NCI-H1930 (cell line): ENCODE measurements at regions not wholly inside any gene's neighbourhood (a gene's known extent, or its start where the extent isn't known, plus 50 kb on each side); places are given as distances from the start of the nearest gene placed in this dataset.
"Not testable (repeated sequence)": the region's sequence is repeated elsewhere in the genome, so short reads cannot be mapped to it uniquely, and the experiment has no call there.

Source experiments
- DNase-seq, 2 experiments: peaks; one replicate each; lab custom pipeline; 2025; lab: John Stamatoyannopoulos, UW

GRCh38 chr14:38062223-38062622 lies 145.5 kb upstream of the SSTR1 start:
- not testable (repeated sequence) for DNase-seq

GRCh38 chr14:38063711-38064320 lies 143.9 kb upstream of the SSTR1 start:
- DNase-seq = no peak

GRCh38 chr14:38065106-38065762 lies 142.5 kb upstream of the SSTR1 start:
- DNase-seq = no peak

GRCh38 chr14:38070061-38070588 lies 137.6 kb upstream of the SSTR1 start:
- no peak for DNase-seq

- DNase-seq = no peak
These were observed 134.1 kb upstream of the SSTR1 start for GRCh38 chr14:38073641-38074040.

- DNase-seq = no peak
These were observed 133.6 kb upstream of the SSTR1 start for GRCh38 chr14:38074081-38074480.

GRCh38 chr14:38074754-38075153 lies 132.9 kb upstream of the SSTR1 start:
- no peak for DNase-seq

- DNase-seq = no peak
These were observed 129.3 kb upstream of the SSTR1 start for GRCh38 chr14:38078393-38078792.

- no peak for DNase-seq
These were observed 128.4 kb upstream of the SSTR1 start for GRCh38 chr14:38079268-38079667.

- no peak for DNase-seq
These were observed 127.8 kb upstream of the SSTR1 start for GRCh38 chr14:38079886-38080285.

GRCh38 chr14:38080696-38081095 lies 127.0 kb upstream of the SSTR1 start:
- no peak for DNase-seq

GRCh38 chr14:38083039-38083438 lies 124.7 kb upstream of the SSTR1 start:
- DNase-seq = no peak

GRCh38 chr14:38089123-38089522 lies 118.6 kb upstream of the SSTR1 start:
- DNase-seq = no peak

- DNase-seq = no peak
These were observed 117.2 kb upstream of the SSTR1 start for GRCh38 chr14:38090506-38090905.

- no peak for DNase-seq
These were observed 109.4 kb upstream of the SSTR1 start for GRCh38 chr14:38098074-38098836.

GRCh38 chr14:38101679-38102078 lies 106.0 kb upstream of the SSTR1 start:
- DNase-seq = no peak

GRCh38 chr14:38103542-38104225 lies 104.0 kb upstream of the SSTR1 start:
- no peak for DNase-seq

GRCh38 chr14:38105106-38105702 lies 102.5 kb upstream of the SSTR1 start:
- no peak for DNase-seq

- no peak for DNase-seq
These were observed 100.5 kb upstream of the SSTR1 start for GRCh38 chr14:38107216-38107631.

- DNase-seq = no peak
These were observed 99.0 kb upstream of the SSTR1 start for GRCh38 chr14:38108681-38109080.

- no peak for DNase-seq
These were observed 97.4 kb upstream of the SSTR1 start for GRCh38 chr14:38110258-38110657.

GRCh38 chr14:38111046-38111445 lies 96.7 kb upstream of the SSTR1 start:
- no peak for DNase-seq
